NB4 (cell line): ENCODE measurements at regions not wholly inside any gene's neighbourhood (a gene's known extent, or its start where the extent isn't known, plus 50 kb on each side); places are given as distances from the start of the nearest gene placed in this dataset.

Source experiments
- DNase-seq: peaks from one replicate; pipeline ENCODE4 v3.0.0; 2010; ENCODE audit warnings: low read depth
- H3K4me3 ChIP-seq: one replicate; pipeline ENCODE4 v1.5.1; 2011; ENCODE audit warnings: mild to moderate bottlenecking, low read depth, low read length, moderate library complexity
- CTCF ChIP-seq: IDR thresholded peaks from one replicate; pipeline ENCODE4 v1.5.1; 2012; ENCODE audit warnings: low read depth, low read length
- MAX ChIP-seq: IDR thresholded peaks from 2 replicates; pipeline ENCODE4 v1.6.1; 2011; ENCODE audit warnings: low read depth, low read length
- MYC ChIP-seq: IDR thresholded peaks from 2 replicates; pipeline ENCODE4 v1.6.1; 2011; ENCODE audit warnings: low read depth, low read length
- POLR2A ChIP-seq: IDR thresholded peaks from 2 replicates; pipeline ENCODE4 v1.6.1; 2011; ENCODE audit warnings: mild to moderate bottlenecking; ENCODE audit not compliant: insufficient read length; ENCODE audit errors: extremely low read depth

GRCh38 chr17:70336411-70336810, 167.1 kb downstream of the KCNJ2 start:
- DNase-seq = no peak
- no peak overlapping the region for H3K4me3 ChIP-seq
- no peak for TF ChIP-seq POLR2A
- no peak for TF ChIP-seq CTCF
- TF ChIP-seq MYC = no peak
- no peak for TF ChIP-seq MAX

GRCh38 chr17:70338946-70339354, 169.6 kb downstream of the KCNJ2 start:
- TF ChIP-seq MAX (no peak), POLR2A (no peak), CTCF (no peak), MYC (no peak)
- no peak for DNase-seq
- H3K4me3 ChIP-seq = no peak overlapping the region

GRCh38 chr17:70343114-70343513, 173.8 kb downstream of the KCNJ2 start:
- no peak for DNase-seq
- TF ChIP-seq CTCF (no peak), POLR2A (no peak), MAX (no peak), MYC (no peak)
- H3K4me3 ChIP-seq = no peak overlapping the region

GRCh38 chr17:70344386-70345060, 175.2 kb downstream of the KCNJ2 start:
- DNase-seq = no peak
- H3K4me3 ChIP-seq = no peak overlapping the region
- TF ChIP-seq MYC = no peak
- TF ChIP-seq POLR2A = no peak
- TF ChIP-seq MAX = no peak
- no peak for TF ChIP-seq CTCF

- DNase-seq = no peak
- no peak for TF ChIP-seq CTCF
- TF ChIP-seq MAX = no peak
- TF ChIP-seq MYC = no peak
- no peak for TF ChIP-seq POLR2A
- H3K4me3 ChIP-seq = no peak overlapping the region
Measured at GRCh38 chr17:70345061-70345460, 175.7 kb downstream of the KCNJ2 start.

- DNase-seq = no peak
- TF ChIP-seq CTCF (no peak), POLR2A (no peak), MAX (no peak), MYC (no peak)
- no peak overlapping the region for H3K4me3 ChIP-seq
Measured at GRCh38 chr17:70352834-70353233, 183.5 kb downstream of the KCNJ2 start.
